ENCODE measurements at regions not wholly inside any gene's neighbourhood (a gene's known extent, or its start where the extent isn't known, plus 50 kb on each side); places are given as distances from the start of the nearest gene placed in this dataset.
"Not testable (repeated sequence)": the region's sequence is repeated elsewhere in the genome, so short reads cannot be mapped to it uniquely, and the experiment has no call there.

- no peak for DNase-seq
Observed at GRCh38 chr4:101669832-101670188, 120.7 kb upstream of the BANK1 start.

GRCh38 chr4:101669138-101669831, 121.2 kb upstream of the BANK1 start:
- no peak for DNase-seq

GRCh38 chr4:101667348-101667747, 123.2 kb upstream of the BANK1 start:
- DNase-seq, result no peak

- no peak for DNase-seq
Observed at GRCh38 chr4:101660607-101661006, 129.9 kb upstream of the BANK1 start.

- DNase-seq, result no peak
Observed at GRCh38 chr4:101655857-101656256, 134.7 kb upstream of the BANK1 start.

- DNase-seq, result no peak
Observed at GRCh38 chr4:101655005-101655404, 135.5 kb upstream of the BANK1 start.

- DNase-seq, result no peak
Observed at GRCh38 chr4:101651778-101652177, 138.8 kb upstream of the BANK1 start.

GRCh38 chr4:101649790-101650515, 140.6 kb upstream of the BANK1 start:
- peak; percentile 28 for DNase-seq

GRCh38 chr4:101647710-101648034, 142.9 kb upstream of the BANK1 start:
- DNase-seq, result no peak

- no peak for DNase-seq
Observed at GRCh38 chr4:101644516-101644915, 146.0 kb upstream of the BANK1 start.

GRCh38 chr4:101643186-101643837, 147.2 kb upstream of the BANK1 start:
- DNase-seq, result no peak

- DNase-seq, result not testable (repeated sequence)
Observed at GRCh38 chr4:101632766-101633165, 157.8 kb upstream of the BANK1 start.

- DNase-seq, result no peak
Observed at GRCh38 chr4:101630319-101630986, 160.1 kb upstream of the BANK1 start.

GRCh38 chr4:101621120-101621519, 169.4 kb upstream of the BANK1 start:
- DNase-seq, result no peak

GRCh38 chr4:101615652-101616051, 174.9 kb upstream of the BANK1 start:
- no peak for DNase-seq

GRCh38 chr4:101606989-101607388, 183.5 kb upstream of the BANK1 start:
- not testable (repeated sequence) for DNase-seq

- DNase-seq, result no peak
Observed at GRCh38 chr4:101604976-101605375, 185.6 kb upstream of the BANK1 start.

- DNase-seq, result no peak
Observed at GRCh38 chr4:101600287-101600686, 190.2 kb upstream of the BANK1 start.

- DNase-seq, result no peak
Observed at GRCh38 chr4:101599620-101600019, 190.9 kb upstream of the BANK1 start.

- DNase-seq, result peak; percentile 26
Observed at GRCh38 chr4:101596781-101597552, 193.6 kb upstream of the BANK1 start.

GRCh38 chr4:101594588-101594987, 195.9 kb upstream of the BANK1 start:
- DNase-seq, result no peak

- no peak for DNase-seq
Observed at GRCh38 chr4:101593666-101594065, 196.9 kb upstream of the BANK1 start.

GRCh38 chr4:101584306-101584705, 206.2 kb upstream of the BANK1 start:
- no peak for DNase-seq

All from hematopoietic multipotent progenitor cell treated with erythropoietin and hydrocortisone succinate and interleukin-3 and kit ligand, for 6 days (in vitro differentiated cells).